Upper lobe of left lung (tissue), 4 donors: ENCODE measurements at regions not wholly inside any gene's neighbourhood (a gene's known extent, or its start where the extent isn't known, plus 50 kb on each side); places are given as distances from the start of the nearest gene placed in this dataset.

Experiments used
- CTCF ChIP-seq, 6 experiments: fragments of 450-650 bp in 4 of 6; fragments of 200-600 bp in 2 of 6; sonication (generic) in 2 of 6; IDR thresholded peaks; one replicate each; pipeline ENCODE4 v1.5.1; 2016 to 2019; ENCODE audit warnings: antibody characterized with exemption in 6 of 6
- EP300 ChIP-seq, 4 donors: sonication (generic); formaldehyde crosslinking; IDR thresholded peaks; one replicate each; pipeline ENCODE4 v1.5.1; 2017; ENCODE audit warnings: antibody characterized with exemption in 4 of 4, control low read depth in 2 of 4
- POLR2A ChIP-seq, 4 donors: fragments of 450-650 bp; IDR thresholded peaks; one replicate each; pipeline ENCODE4 v1.5.1; 2016 to 2017; ENCODE audit warnings: antibody characterized with exemption in 4 of 4, mild to moderate bottlenecking in 2 of 4
- POLR2AphosphoS5 ChIP-seq, 2 donors: sonication (generic); formaldehyde crosslinking; IDR thresholded peaks; one replicate each; pipeline ENCODE4 v1.5.1; 2017; ENCODE audit warnings: antibody characterized with exemption in 2 of 2

DNA sequence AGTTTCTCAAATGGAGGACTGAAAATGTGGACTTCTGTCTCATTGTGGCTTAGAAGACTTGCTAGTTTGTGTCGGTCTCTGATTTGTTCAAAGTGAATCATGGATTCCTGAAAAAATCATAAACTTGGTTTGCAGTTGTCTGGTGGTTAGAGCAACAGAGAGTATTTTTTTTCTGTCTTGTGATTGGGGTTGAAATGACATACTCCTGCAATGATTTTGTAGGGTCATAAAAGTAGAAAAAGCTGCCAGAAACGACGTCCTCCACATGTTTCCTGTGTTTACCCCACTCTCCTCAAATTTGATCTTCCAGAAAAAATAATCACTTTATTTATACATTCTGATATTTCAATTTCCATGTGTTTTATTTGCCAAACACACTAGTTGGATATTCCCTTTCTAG, 219.2 kb upstream of the PGR start:
- no peak for TF ChIP-seq CTCF (IDR thresholded peaks at IDR 0.05)
- no peak for TF ChIP-seq POLR2AphosphoS5 (IDR thresholded peaks at IDR 0.05)
- TF ChIP-seq EP300 (IDR thresholded peaks at IDR 0.05), result no peak
- no peak for TF ChIP-seq POLR2A (IDR thresholded peaks at IDR 0.05)
